CD4-positive, alpha-beta T cell (primary cell): ENCODE measurements at regions not wholly inside any gene's neighbourhood (a gene's known extent, or its start where the extent isn't known, plus 50 kb on each side); places are given as distances from the start of the nearest gene placed in this dataset.

Experiments
- ATAC-seq: fragments of 200-7000 bp; cut with Tn5 transposase; one replicate; pipeline ENCODE4 v1.10.0; 2022; ENCODE audit warnings: mild to moderate bottlenecking; ENCODE audit not compliant: poor library complexity
- CTCF ChIA-PET: fragments of 350-600 bp; sonication (Branson Sonifier 250); formaldehyde crosslinking; loops from one replicate; lab custom pipeline; 2021; ENCODE audit warnings: antibody characterized with exemption, inconsistent platforms; lab: Charles Lee
- POLR2A ChIA-PET: fragments of 350-600 bp; sonication (Branson Sonifier 250); formaldehyde crosslinking; loops from one replicate; lab custom pipeline; 2021; ENCODE audit warnings: antibody characterized with exemption, inconsistent platforms; lab: Charles Lee
- DNase-seq, 14 experiments: peaks; one replicate each; pipeline ENCODE4 v3.0.0-alpha.2; 2013 to 2020; ENCODE audit warnings: mixed read lengths in 2 of 14
- H3K27ac ChIP-seq, 2 donors: one replicate each; pipeline versions ENCODE4 v1.5.1 to v1.7.0; 2013; ENCODE audit warnings: low read length in 2 of 2, low read depth in 1 of 2, mild to moderate bottlenecking in 1 of 2
- H3K27me3 ChIP-seq, 2 experiments: 1 replicate in 1 of 2; 2 replicates in 1 of 2; pipeline versions ENCODE4 v1.6.1 to v1.7.0; 2013; ENCODE audit warnings: low read length in 2 of 2, control low read depth in 1 of 2, mild to moderate bottlenecking in 1 of 2, moderate library complexity in 1 of 2; ENCODE audit not compliant: insufficient read depth in 2 of 2, control insufficient read depth in 1 of 2
- H3K36me3 ChIP-seq: one replicate; pipeline ENCODE4 v1.6.1; 2013; ENCODE audit warnings: low read length, control low read depth; ENCODE audit not compliant: insufficient read depth
- H3K4me1 ChIP-seq: one replicate; pipeline ENCODE4 v1.6.1; 2013; ENCODE audit warnings: low read length, control low read depth; ENCODE audit not compliant: insufficient read depth
- H3K4me3 ChIP-seq: one replicate; pipeline ENCODE4 v1.5.1; 2013; ENCODE audit warnings: mild to moderate bottlenecking, low read length, moderate library complexity
- H3K9me3 ChIP-seq, 2 experiments: 1 replicate in 1 of 2; 2 replicates in 1 of 2; pipeline versions ENCODE4 v1.6.1 to v1.7.0; 2013; ENCODE audit warnings: low read length in 2 of 2, mild to moderate bottlenecking in 2 of 2, control low read depth in 1 of 2, moderate library complexity in 1 of 2; ENCODE audit not compliant: control insufficient read depth in 1 of 2, insufficient read depth in 1 of 2
- H3K27ac Mint-ChIP-seq: one replicate; pipeline ENCODE4 v1.8.0; 2020; ENCODE audit warnings: mixed read lengths
- H3K27me3 Mint-ChIP-seq: one replicate; pipeline ENCODE4 v1.8.0; 2021; ENCODE audit warnings: mixed read lengths
- H3K36me3 Mint-ChIP-seq: one replicate; pipeline ENCODE4 v1.8.0; 2021; ENCODE audit warnings: low read depth, mixed read lengths
- H3K4me1 Mint-ChIP-seq: one replicate; pipeline ENCODE4 v1.8.0; 2021; ENCODE audit warnings: low read depth, mixed read lengths
- H3K4me3 Mint-ChIP-seq: one replicate; pipeline ENCODE4 v1.8.0; 2020; ENCODE audit warnings: mild to moderate bottlenecking, mixed read lengths
- H3K9me3 Mint-ChIP-seq: one replicate; pipeline ENCODE4 v1.8.0; 2020; ENCODE audit warnings: mixed read lengths
- CTCF ChIP-seq: fragments of 200-600 bp; IDR thresholded peaks from one replicate; pipeline ENCODE4 v1.8.0; 2022; ENCODE audit warnings: antibody characterized with exemption, mild to moderate bottlenecking
- intact Hi-C, 2 experiments: fragments of 100-400 bp; cut with DNase I in 1 of 2; cut with micrococcal nuclease in 1 of 2; formaldehyde crosslinking; loops; one replicate each; pipeline versions ENCODE4 v1.15.1 to v1.9.0; 2023 to 2025; cut with DNase I, micrococcal nuclease

- no peak for TF ChIP-seq CTCF
- no peak overlapping the region for H3K27ac ChIP-seq
- H3K4me3 ChIP-seq: no peak overlapping the region
- H3K27ac Mint-ChIP-seq: no peak overlapping the region
- H3K36me3 ChIP-seq: no peaks in the 10 kb centered on the region
- CTCF ChIA-PET: no interaction called here
- no peaks in the 10 kb centered on the region for H3K27me3 Mint-ChIP-seq
- H3K9me3 ChIP-seq: no peaks in the 10 kb centered on the region
- peaks cover 4% of the 10 kb centered on the region for H3K4me1 Mint-ChIP-seq
- DNase-seq: no peak
- no peaks in the 10 kb centered on the region for H3K36me3 Mint-ChIP-seq
- no peaks in the 10 kb centered on the region for H3K27me3 ChIP-seq
- ATAC-seq: no peak
- H3K9me3 Mint-ChIP-seq: no peaks in the 10 kb centered on the region
- no peaks in the 10 kb centered on the region for H3K4me1 ChIP-seq
- no peak overlapping the region for H3K4me3 Mint-ChIP-seq
- POLR2A ChIA-PET: no interaction called here
- intact Hi-C loops: no loop called here
Observed at GRCh38 chr1:56135864-56136147, 443.6 kb downstream of the PLPP3 start.

GRCh38 chr1:56135069-56135863, 444.1 kb downstream of the PLPP3 start:
- Histone ChIP-seq H3K27me3 (no peaks in the 10 kb centered on the region), H3K4me1 (no peaks in the 10 kb centered on the region), H3K9me3 (no peaks in the 10 kb centered on the region), H3K36me3 (no peaks in the 10 kb centered on the region), H3K27ac (no peak overlapping the region), H3K4me3 (no peak overlapping the region)
- intact Hi-C loops: no loop called here
- Mint-ChIP-seq H3K27me3 (no peaks in the 10 kb centered on the region), H3K36me3 (no peaks in the 10 kb centered on the region), H3K9me3 (no peaks in the 10 kb centered on the region), H3K4me1 (peaks cover 4% of the 10 kb centered on the region), H3K27ac (no peak overlapping the region), H3K4me3 (no peak overlapping the region)
- ATAC-seq: no peak
- POLR2A ChIA-PET: no interaction called here
- TF ChIP-seq CTCF: no peak
- no peak for DNase-seq
- CTCF ChIA-PET: no interaction called here

GRCh38 chr1:56133522-56134472, 445.6 kb downstream of the PLPP3 start:
- no peak for ATAC-seq
- Histone ChIP-seq H3K27me3 (no peaks in the 10 kb centered on the region), H3K4me3 (no peak overlapping the region), H3K36me3 (no peaks in the 10 kb centered on the region), H3K27ac (no peak overlapping the region), H3K9me3 (no peaks in the 10 kb centered on the region), H3K4me1 (no peaks in the 10 kb centered on the region)
- no peak for DNase-seq
- peaks cover 4% of the 10 kb centered on the region for H3K4me1 Mint-ChIP-seq
- no peak for TF ChIP-seq CTCF
- H3K27me3 Mint-ChIP-seq: no peaks in the 10 kb centered on the region
- no peak overlapping the region for H3K4me3 Mint-ChIP-seq
- H3K9me3 Mint-ChIP-seq: no peaks in the 10 kb centered on the region
- CTCF ChIA-PET: no interaction called here
- H3K36me3 Mint-ChIP-seq: no peaks in the 10 kb centered on the region
- intact Hi-C loops: no loop called here
- POLR2A ChIA-PET: no interaction called here
- no peak overlapping the region for H3K27ac Mint-ChIP-seq
